Mesendoderm (in vitro differentiated cells): ENCODE measurements at regions not wholly inside any gene's neighbourhood (a gene's known extent, or its start where the extent isn't known, plus 50 kb on each side); places are given as distances from the start of the nearest gene placed in this dataset.

Experiments
- DNase-seq: peaks from one replicate; pipeline ENCODE4 v3.0.0; 2013
- H2AK5ac ChIP-seq: 2 replicates; pipeline ENCODE4 v1.6.1; 2013; ENCODE audit warnings: low read length, inconsistent platforms
- H2BK120ac ChIP-seq: 2 replicates; pipeline ENCODE4 v1.6.1; 2013; ENCODE audit warnings: low read depth, mild to moderate bottlenecking, low read length, moderate library complexity, mixed read lengths
- H2BK15ac ChIP-seq: replicated peaks from 2 replicates; pipeline ENCODE4 v1.6.1; 2013; ENCODE audit warnings: low read depth, mild to moderate bottlenecking, moderate library complexity
- H2BK5ac ChIP-seq: 2 replicates; pipeline ENCODE4 v1.6.1; 2013; ENCODE audit warnings: low read length, inconsistent platforms
- H3K18ac ChIP-seq: 2 replicates; pipeline ENCODE4 v1.6.1; 2013; ENCODE audit warnings: mild to moderate bottlenecking, low read length, mixed read lengths
- H3K23ac ChIP-seq: one replicate; pipeline ENCODE4 v1.6.1; 2013; ENCODE audit warnings: low read length
- H3K27ac ChIP-seq: 2 replicates; pipeline ENCODE4 v1.5.1; 2013; ENCODE audit warnings: low read depth, mild to moderate bottlenecking, inconsistent platforms, low read length, moderate library complexity
- H3K27me3 ChIP-seq: 2 replicates; pipeline ENCODE4 v1.6.1; 2013; ENCODE audit warnings: low read length, control low read depth, mild to moderate bottlenecking, inconsistent platforms; ENCODE audit not compliant: insufficient read depth, poor library complexity
- H3K36me3 ChIP-seq: 2 replicates; pipeline ENCODE4 v1.6.1; 2013; ENCODE audit warnings: low read length, inconsistent platforms; ENCODE audit not compliant: control insufficient read depth, insufficient read depth
- H3K4ac ChIP-seq: one replicate; pipeline ENCODE4 v1.6.1; 2013; ENCODE audit warnings: low read depth, mild to moderate bottlenecking, low read length, moderate library complexity
- H3K4me1 ChIP-seq: 2 replicates; pipeline ENCODE4 v1.6.1; 2013; ENCODE audit warnings: low read depth, low read length, inconsistent platforms; ENCODE audit not compliant: control insufficient read depth
- H3K4me2 ChIP-seq: 2 replicates; pipeline ENCODE4 v1.6.1; 2013; ENCODE audit warnings: low read length
- H3K4me3 ChIP-seq: 2 replicates; pipeline ENCODE4 v1.5.1; 2013; ENCODE audit warnings: mild to moderate bottlenecking, low read length
- H3K56ac ChIP-seq: one replicate; pipeline ENCODE4 v1.6.1; 2013; ENCODE audit warnings: low read length
- H3K79me1 ChIP-seq: 2 replicates; pipeline ENCODE4 v1.6.1; 2013; ENCODE audit warnings: low read length, inconsistent platforms
- H3K79me2 ChIP-seq: 2 replicates; pipeline ENCODE4 v1.6.1; 2013; ENCODE audit warnings: mild to moderate bottlenecking, low read length; ENCODE audit not compliant: control insufficient read depth, insufficient read depth
- H3K9ac ChIP-seq: 2 replicates; pipeline ENCODE4 v1.6.1; 2013; ENCODE audit warnings: low read length, inconsistent platforms
- H4K5ac ChIP-seq: one replicate; pipeline ENCODE4 v1.6.1; 2013; ENCODE audit warnings: low read length
- H4K8ac ChIP-seq: one replicate; pipeline ENCODE4 v1.6.1; 2013; ENCODE audit warnings: low read depth, mild to moderate bottlenecking, control low read depth, low read length, moderate library complexity
- WGBS: extraction: QIAGEN DNeasy Blood & Tissue Kit; methylation state at CpG from one replicate; pipeline ENCODE4 v1.1.7; 2013; ENCODE audit warnings: low lambda C conversion rate, missing lambda C conversion rate; ENCODE audit not compliant: insufficient coverage; ENCODE audit errors: extremely low coverage; 5-methylcytosine and 5-hydroxymethylcytosine counted together

DNA sequence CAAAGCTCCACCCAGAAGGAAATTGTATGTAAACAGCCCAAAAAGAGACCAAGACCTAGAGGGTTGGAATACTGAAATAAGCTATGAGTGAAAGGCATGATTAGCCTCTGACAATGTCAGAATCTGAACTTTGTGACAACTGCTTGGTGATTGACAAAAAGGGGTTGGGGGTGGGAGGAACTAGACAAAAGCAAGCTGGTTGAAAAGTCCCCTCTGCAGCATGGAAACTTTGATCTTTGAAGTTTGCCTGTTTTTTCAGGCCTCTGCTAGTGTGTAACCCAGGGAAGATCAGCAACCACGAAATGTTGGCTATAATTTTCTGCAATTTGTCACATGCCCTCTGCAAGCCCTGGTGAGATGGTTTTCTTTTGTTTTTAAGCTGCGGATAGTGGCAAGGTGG is 104.8 kb upstream of the SLC25A13 start:
- no peak overlapping the region for H2AK5ac ChIP-seq
- H2BK15ac ChIP-seq: no peak overlapping the region
- no peak overlapping the region for H3K23ac ChIP-seq
- no peaks in the 10 kb centered on the region for H3K36me3 ChIP-seq
- H2BK5ac ChIP-seq: no peak overlapping the region
- no peaks in the 10 kb centered on the region for H3K27me3 ChIP-seq
- H3K56ac ChIP-seq: no peak overlapping the region
- H3K9ac ChIP-seq: no peak overlapping the region
- H4K5ac ChIP-seq: no peak overlapping the region
- no peak overlapping the region for H2BK120ac ChIP-seq
- no CpG with 5 or more reads among the region's 2 CpGs for WGBS
- no peak for DNase-seq
- H3K4ac ChIP-seq: no peak overlapping the region
- no peak overlapping the region for H3K4me2 ChIP-seq
- no peak overlapping the region for H3K4me3 ChIP-seq
- H3K18ac ChIP-seq: no peak overlapping the region
- H3K4me1 ChIP-seq: no peaks in the 10 kb centered on the region
- H3K27ac ChIP-seq: no peak overlapping the region
- H3K79me1 ChIP-seq: no peaks in the 10 kb centered on the region
- H3K79me2 ChIP-seq: no peaks in the 10 kb centered on the region
- H4K8ac ChIP-seq: no peak overlapping the region

DNA sequence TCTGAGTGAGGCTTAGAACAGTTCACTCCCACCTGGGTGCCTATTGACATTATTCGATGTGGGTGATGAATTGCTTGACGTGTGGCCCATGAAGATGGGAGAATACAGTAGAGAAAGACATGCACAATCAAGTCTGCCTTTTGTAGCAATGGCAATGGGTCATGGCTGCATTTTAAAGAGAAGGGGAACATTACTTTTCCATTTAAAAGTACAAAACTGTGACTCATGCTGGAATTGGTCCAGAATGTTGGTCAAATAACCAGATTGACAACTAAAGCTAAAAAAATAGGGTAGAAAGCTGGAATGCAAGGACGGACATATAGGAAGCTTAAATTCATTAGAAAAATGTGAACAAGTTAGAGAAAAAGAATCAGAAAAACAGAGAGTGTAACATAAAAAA is 104.1 kb upstream of the SLC25A13 start:
- Histone ChIP-seq H3K27me3 (no peaks in the 10 kb centered on the region), H3K4me3 (no peak overlapping the region), H3K18ac (no peak overlapping the region), H3K36me3 (no peaks in the 10 kb centered on the region), H3K4me2 (no peak overlapping the region), H2BK120ac (no peak overlapping the region), H3K79me1 (no peaks in the 10 kb centered on the region), H3K56ac (no peak overlapping the region), H3K4me1 (no peaks in the 10 kb centered on the region), H3K23ac (no peak overlapping the region), H2BK15ac (no peak overlapping the region), H4K8ac (no peak overlapping the region), H3K9ac (no peak overlapping the region), H2BK5ac (no peak overlapping the region), H3K79me2 (no peaks in the 10 kb centered on the region), H2AK5ac (no peak overlapping the region), H3K27ac (no peak overlapping the region), H4K5ac (no peak overlapping the region), H3K4ac (no peak overlapping the region)
- WGBS: no CpG with 5 or more reads among the region's 3 CpGs
- DNase-seq: no peak

DNA sequence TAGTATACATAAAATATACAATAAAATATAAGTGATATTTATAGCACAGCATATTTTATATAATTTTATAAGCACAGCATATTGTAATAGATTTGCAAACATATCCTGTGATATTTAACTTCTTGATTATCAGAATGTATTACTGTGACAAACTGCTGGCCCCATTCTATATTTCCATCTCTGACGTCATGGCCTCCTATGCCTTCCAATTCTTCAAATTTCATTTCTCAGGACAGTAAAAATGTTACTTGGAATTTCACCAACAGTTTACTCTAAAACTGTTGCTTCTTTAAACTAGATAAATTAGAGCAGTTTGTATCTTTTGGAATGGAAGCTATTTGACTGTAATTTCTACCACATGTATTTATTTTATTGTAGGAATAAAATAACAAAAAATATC is 102.5 kb upstream of the SLC25A13 start:
- Histone ChIP-seq H3K79me2 (no peaks in the 10 kb centered on the region), H3K23ac (no peak overlapping the region), H3K9ac (no peak overlapping the region), H4K8ac (no peak overlapping the region), H3K27ac (no peak overlapping the region), H3K18ac (no peak overlapping the region), H3K4me3 (no peak overlapping the region), H2BK5ac (no peak overlapping the region), H3K4me1 (no peaks in the 10 kb centered on the region), H4K5ac (no peak overlapping the region), H3K4me2 (no peak overlapping the region), H3K79me1 (no peaks in the 10 kb centered on the region), H2BK15ac (no peak overlapping the region), H3K27me3 (no peaks in the 10 kb centered on the region), H3K56ac (no peak overlapping the region), H2AK5ac (no peak overlapping the region), H2BK120ac (no peak overlapping the region), H3K4ac (no peak overlapping the region), H3K36me3 (no peaks in the 10 kb centered on the region)
- no CpG with 5 or more reads among the region's 1 CpG for WGBS
- DNase-seq: no peak

DNA sequence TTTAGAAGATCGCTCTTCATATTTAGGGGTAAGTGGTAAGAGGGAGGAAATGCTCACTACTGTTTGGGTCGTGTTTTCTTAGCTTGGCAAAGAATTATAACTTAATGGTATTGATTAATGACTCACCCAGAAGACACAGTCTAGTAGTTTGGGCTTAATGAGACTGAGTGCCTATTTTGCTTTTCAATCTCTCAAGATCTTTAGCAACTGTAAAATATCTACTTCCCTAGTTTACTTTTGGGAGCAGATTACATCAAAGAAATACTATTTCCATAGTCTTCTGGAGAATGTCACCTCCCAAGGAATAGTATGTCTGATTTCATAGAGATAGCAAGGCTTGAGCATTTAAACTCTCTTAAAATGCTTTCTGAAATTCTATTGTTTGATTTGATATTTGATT is 100.5 kb upstream of the SLC25A13 start:
- Histone ChIP-seq H3K4ac (no peak overlapping the region), H2BK120ac (no peak overlapping the region), H3K9ac (no peak overlapping the region), H2BK5ac (no peak overlapping the region), H2AK5ac (no peak overlapping the region), H3K79me2 (no peaks in the 10 kb centered on the region), H3K56ac (no peak overlapping the region), H3K79me1 (no peaks in the 10 kb centered on the region), H3K4me3 (no peak overlapping the region), H3K36me3 (no peaks in the 10 kb centered on the region), H4K8ac (no peak overlapping the region), H3K27me3 (no peaks in the 10 kb centered on the region), H3K27ac (no peak overlapping the region), H3K23ac (no peak overlapping the region), H3K18ac (no peak overlapping the region), H4K5ac (no peak overlapping the region), H2BK15ac (no peak overlapping the region), H3K4me1 (no peaks in the 10 kb centered on the region), H3K4me2 (no peak overlapping the region)
- no CpG with 5 or more reads among the region's 2 CpGs for WGBS
- DNase-seq: no peak

DNA sequence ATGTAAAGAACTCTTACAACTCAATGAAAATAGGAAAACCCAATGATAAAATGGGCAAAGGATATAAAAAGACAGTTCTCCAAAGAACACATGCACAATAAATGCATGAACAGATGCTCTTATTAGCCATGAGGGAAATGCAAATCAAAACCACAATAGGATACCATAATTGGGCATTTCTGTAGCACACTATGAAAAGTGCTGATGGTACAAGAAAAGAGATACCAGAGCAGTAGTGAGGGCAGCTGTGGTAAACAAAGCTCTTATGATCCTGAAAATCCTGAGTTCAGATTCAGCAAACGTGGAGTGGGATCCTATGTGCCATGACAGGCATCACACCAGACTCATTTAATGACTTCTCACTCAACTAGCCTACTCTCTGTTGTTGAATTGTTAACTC is 96.7 kb upstream of the SLC25A13 start:
- no peak overlapping the region for H2BK5ac ChIP-seq
- H3K18ac ChIP-seq: no peak overlapping the region
- no peak for DNase-seq
- H2AK5ac ChIP-seq: no peak overlapping the region
- no CpG with 5 or more reads among the region's 1 CpG for WGBS
- H3K4me1 ChIP-seq: no peaks in the 10 kb centered on the region
- H3K9ac ChIP-seq: no peak overlapping the region
- no peaks in the 10 kb centered on the region for H3K79me2 ChIP-seq
- no peaks in the 10 kb centered on the region for H3K27me3 ChIP-seq
- no peak overlapping the region for H3K4me2 ChIP-seq
- H2BK120ac ChIP-seq: no peak overlapping the region
- H3K56ac ChIP-seq: no peak overlapping the region
- H3K4me3 ChIP-seq: no peak overlapping the region
- no peaks in the 10 kb centered on the region for H3K79me1 ChIP-seq
- H3K27ac ChIP-seq: no peak overlapping the region
- no peak overlapping the region for H4K5ac ChIP-seq
- no peak overlapping the region for H3K4ac ChIP-seq
- peak overlapping the region; percentile 13 for H4K8ac ChIP-seq
- H3K23ac ChIP-seq: no peak overlapping the region
- H3K36me3 ChIP-seq: no peaks in the 10 kb centered on the region
- no peak overlapping the region for H2BK15ac ChIP-seq

DNA sequence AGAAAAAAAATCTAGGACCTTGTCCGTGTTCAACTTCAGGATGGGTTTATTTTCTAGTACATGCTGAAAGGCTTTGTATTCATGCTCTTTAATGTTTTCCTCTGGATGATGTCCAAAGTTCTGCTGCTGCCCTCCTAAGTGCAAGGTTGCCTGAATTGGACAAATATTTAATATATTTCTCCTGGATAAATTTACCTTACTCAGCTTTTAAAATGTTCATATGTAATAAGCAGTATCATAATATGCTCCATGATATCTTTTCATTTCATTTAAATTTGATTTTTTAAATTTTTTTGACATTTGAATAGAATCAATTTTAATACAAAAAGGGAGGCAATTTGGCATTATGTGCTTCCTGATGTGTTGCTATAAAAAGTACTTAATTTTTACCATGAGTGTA is 95.9 kb upstream of the SLC25A13 start:
- Histone ChIP-seq H3K18ac (no peak overlapping the region), H2BK5ac (no peak overlapping the region), H4K8ac (no peak overlapping the region), H4K5ac (no peak overlapping the region), H3K79me1 (no peaks in the 10 kb centered on the region), H2AK5ac (no peak overlapping the region), H3K23ac (no peak overlapping the region), H3K79me2 (no peaks in the 10 kb centered on the region), H3K27ac (no peak overlapping the region), H3K4me3 (no peak overlapping the region), H2BK120ac (no peak overlapping the region), H3K56ac (no peak overlapping the region), H3K36me3 (no peaks in the 10 kb centered on the region), H3K4me2 (no peak overlapping the region), H3K27me3 (no peaks in the 10 kb centered on the region), H3K4me1 (no peaks in the 10 kb centered on the region), H2BK15ac (no peak overlapping the region), H3K9ac (no peak overlapping the region), H3K4ac (no peak overlapping the region)
- no peak for DNase-seq
- WGBS: no CpG with 5 or more reads among the region's 1 CpG
